GM18873 (cell line): ENCODE measurements at regions not wholly inside any gene's neighbourhood (a gene's known extent, or its start where the extent isn't known, plus 50 kb on each side); places are given as distances from the start of the nearest gene placed in this dataset.
"Not testable (repeated sequence)": the region's sequence is repeated elsewhere in the genome, so short reads cannot be mapped to it uniquely, and the experiment has no call there.

ENCODE experiments used
- ATAC-seq: cut with Tn5 transposase; IDR thresholded peaks from one replicate; pipeline ENCODE4 v1.9.1; 2021; ENCODE audit warnings: mild to moderate bottlenecking, moderate library complexity, moderate number of reproducible peaks; ENCODE audit not compliant: unreplicated experiment, low FRiP score

DNA sequence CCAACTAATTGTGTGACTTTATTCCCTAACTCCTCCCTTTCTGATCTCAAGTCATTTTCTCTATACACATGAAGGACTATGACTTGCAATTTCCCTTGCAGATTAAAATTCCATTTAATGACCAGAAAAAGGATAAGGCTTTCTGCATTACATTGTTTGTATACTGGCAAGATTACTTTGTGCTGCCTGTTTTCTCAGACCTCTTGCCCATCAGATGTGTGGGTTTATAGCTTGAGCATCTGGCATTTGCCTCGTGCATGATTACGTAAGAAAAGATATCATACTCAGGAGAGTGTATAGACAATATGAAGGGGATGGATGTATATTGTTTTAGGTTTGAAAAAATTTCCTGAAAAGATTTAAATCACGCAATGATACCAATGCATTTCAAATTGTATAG is 593.8 kb upstream of the SLIT2 start:
- no peak for ATAC-seq

DNA sequence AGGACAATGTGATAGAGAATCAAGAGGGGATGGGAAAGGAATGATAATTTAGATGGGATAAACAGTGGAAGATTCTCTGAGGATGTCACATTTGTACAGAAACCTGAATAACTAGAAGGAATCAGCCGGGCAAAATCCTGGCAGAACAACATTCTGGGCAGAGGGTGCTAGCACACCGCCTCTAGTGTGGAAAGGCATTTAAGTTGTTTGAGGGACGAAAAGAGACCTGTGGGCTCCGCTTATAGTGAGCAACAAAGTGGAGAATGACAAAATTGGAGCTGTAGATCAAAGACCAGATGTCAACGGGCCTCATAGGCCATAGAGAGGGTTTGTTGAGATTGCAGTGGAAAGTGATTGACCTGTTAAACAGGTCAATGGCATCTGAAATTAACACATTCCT is 596.0 kb upstream of the SLIT2 start:
- ATAC-seq, result no peak

GRCh38 chr4:19650903-19651864 is 600.5 kb upstream of the SLIT2 start:
- no peak for ATAC-seq

- ATAC-seq, result no peak
These were observed 606.1 kb upstream of the SLIT2 start for GRCh38 chr4:19645589-19645988.

- ATAC-seq, result no peak
These were observed 615.3 kb upstream of the SLIT2 start for GRCh38 chr4:19636451-19636850.

DNA sequence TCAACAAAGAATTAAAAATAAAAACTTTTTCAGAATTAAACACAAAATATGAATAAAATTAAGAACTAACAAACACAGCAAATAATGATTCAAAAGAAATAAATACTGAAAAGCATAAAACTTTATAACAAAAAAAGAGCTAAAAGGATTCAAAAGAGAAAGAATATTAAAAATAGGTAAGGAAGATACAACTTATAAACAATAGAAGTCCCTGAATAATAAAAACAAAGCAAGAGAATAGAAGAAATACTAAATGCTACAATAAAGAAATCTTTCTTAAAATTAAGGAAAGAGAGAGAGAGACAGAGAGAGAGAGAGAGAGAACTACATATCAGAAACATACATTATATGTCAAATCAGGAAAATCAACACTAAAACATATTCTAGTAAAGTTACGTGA is 619.9 kb upstream of the SLIT2 start:
- ATAC-seq, result no peak

DNA sequence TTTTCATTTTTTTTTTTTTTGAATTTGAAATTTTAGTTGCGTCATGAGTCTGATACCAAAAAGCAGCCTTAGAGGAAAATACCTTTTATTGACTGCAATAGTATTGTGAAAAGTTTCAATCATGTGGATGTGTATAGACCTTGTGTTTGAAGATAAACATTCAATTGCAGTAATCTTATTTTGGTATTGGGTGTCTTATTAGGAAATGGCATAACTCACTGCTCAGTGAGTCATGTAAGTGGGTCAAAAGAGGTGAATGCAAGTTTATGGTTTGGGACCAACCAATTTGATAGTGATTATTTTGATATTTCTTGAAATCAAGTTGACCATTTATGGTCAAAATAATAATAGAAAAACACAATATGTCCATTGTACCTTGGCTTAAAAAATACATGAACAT is 627.8 kb upstream of the SLIT2 start:
- ATAC-seq, result no peak

DNA sequence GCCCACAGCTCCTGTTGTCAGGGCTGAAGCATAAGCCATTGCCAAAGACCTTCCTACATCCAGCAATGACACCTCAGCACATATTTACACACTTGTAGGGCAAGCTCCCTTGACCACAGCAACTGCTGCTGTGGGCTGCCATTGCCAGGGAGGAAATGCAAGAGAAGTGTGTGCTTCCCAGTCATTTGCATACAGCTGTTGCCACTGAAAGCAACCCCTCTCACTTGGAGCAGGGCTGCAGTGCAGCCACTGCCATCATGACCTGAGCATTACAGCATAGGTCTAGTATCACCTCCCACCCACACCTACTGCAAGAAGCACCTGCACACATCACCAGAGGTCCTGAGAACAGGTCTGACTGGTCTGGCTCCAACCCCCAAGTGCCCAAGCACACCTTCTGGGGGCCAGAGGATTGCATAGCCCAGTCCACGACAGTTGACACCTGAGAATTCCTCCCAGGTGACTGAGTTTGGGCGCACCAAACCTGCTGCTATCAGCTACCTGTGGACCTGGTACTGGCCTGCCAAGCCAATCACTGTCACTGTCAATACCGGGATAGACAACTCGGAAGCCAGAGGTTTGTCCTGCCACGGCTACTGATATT is 636.5 kb upstream of the SLIT2 start:
- no peak for ATAC-seq

GRCh38 chr4:19614171-19614570 is 637.5 kb upstream of the SLIT2 start:
- ATAC-seq, result no peak

- no peak for ATAC-seq
These were observed 655.4 kb upstream of the SLIT2 start for GRCh38 chr4:19596342-19596741.

GRCh38 chr4:19592391-19592790 is 659.3 kb upstream of the SLIT2 start:
- ATAC-seq, result no peak

- no peak for ATAC-seq
These were observed 667.7 kb upstream of the SLIT2 start for GRCh38 chr4:19583827-19584569.

DNA sequence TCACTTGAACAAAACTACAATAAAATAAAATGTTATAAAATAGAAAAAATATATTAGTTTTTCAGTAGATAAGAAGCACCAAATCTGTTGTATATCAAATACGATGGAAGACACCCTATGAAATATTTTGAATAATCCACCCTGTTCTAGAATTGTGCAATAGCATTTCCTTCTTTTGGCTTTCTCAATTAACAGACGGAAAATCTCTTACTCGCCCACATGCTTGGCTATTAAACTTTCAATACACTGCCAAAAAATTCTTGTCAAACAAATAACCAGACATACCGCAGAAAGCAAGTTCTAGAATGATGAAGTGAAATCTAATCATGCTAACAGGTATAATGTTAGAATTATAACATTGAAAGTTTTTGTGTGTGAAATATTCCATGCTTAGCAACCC is 671.6 kb upstream of the SLIT2 start:
- ATAC-seq, result no peak

DNA sequence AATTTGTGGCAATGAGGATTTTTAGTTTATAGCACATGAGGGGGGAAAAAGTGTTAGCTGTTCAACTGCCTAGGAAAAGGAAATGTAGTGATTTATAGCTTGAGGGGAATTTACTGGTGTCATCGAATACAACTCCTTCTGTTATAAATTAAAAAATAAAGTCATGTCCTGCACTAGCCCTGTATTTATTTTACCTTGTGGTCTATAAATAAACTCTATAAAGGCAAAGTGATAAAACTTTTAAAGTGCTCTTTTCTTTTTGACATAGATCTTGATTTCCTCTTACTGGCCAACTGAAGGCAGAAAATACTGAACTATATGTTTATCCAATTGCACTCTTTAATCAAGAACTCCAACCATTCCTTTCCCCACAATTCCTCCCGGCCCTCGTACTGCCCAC is 672.1 kb upstream of the SLIT2 start:
- ATAC-seq, result no peak

DNA sequence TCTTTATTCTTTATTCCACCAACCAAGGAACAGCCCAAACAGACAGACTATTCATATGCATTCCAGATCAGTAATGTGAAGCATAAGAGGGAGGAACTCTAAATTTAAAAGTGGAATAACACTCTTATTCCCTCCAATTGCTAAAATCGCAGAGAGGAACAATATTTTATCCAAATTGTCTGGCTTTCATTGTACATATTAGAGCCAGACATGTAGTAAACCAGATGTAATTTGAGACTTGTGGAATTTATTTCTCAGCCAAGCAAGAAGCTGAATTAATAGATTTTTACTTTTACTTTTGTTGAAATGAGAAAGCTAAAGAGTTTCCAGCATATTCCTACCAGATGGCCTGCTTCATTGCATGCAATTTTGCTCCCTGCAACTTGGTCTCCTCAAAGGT is 674.6 kb upstream of the SLIT2 start:
- no peak for ATAC-seq

GRCh38 chr4:19575924-19576323 is 675.8 kb upstream of the SLIT2 start:
- no peak for ATAC-seq

DNA sequence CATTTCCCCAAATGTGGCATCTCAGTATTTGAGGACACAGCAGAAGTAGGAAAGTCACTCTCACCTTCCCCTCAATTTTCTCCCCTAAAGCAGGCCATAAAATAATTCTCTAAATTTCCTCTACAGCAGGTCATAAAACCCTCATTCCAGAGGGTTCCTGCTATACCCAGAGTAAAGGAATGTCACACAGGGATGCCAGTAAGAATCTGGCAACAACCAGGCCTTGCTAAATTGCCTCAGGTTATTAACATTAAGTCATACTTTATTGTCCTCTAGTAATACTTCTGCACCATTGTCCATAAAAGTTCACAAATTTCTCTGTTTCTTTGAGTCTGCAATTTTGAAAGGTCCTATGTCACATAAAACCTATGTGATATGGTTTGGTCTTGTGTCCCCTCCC is 685.7 kb upstream of the SLIT2 start:
- ATAC-seq, result no peak

GRCh38 chr4:19562456-19562855 is 689.2 kb upstream of the SLIT2 start:
- no peak for ATAC-seq

GRCh38 chr4:19557161-19557560 is 694.5 kb upstream of the SLIT2 start:
- ATAC-seq, result no peak

DNA sequence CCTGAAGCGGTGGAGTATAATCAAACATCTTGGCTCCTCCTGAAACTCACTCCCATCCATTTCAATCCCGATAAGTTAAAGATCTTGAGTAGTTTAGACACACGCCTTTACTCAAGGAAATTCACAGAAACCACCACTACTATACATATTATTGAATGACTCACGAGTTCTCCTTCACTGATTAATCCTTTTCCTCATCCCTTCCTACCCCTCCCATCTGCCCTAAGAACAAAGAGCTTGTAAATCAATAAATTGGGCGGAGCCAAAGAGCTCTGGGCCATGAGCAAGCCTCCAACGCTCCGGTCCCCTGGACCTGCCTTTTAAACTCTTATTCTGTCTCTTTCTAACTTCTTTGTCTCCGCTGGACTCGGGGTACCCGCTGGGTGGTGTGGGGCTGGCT is 695.4 kb upstream of the SLIT2 start:
- ATAC-seq, result not testable (repeated sequence)

- ATAC-seq, result no peak
These were observed 704.2 kb upstream of the SLIT2 start for GRCh38 chr4:19547463-19547862.
